ENCODE measurements at regions not wholly inside any gene's neighbourhood (a gene's known extent, or its start where the extent isn't known, plus 50 kb on each side); places are given as distances from the start of the nearest gene placed in this dataset.

DNA sequence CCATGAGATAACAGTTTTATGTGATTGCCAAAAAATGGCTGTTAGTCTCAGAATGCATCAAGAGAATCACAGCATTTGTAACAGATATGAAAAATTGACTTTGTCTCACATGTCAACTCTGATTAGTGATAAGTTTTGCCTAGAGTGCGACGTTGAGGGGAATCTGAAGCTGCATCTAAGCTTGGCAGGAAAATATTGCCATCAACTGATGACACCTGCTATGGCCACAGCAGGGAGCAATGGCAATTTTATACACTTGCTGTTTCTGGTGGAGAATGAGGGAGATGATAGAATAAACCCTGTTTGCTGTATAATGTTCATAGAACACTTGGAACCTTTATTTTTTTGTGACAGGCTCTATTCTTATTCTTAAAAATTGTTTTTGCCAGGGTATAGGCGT, 205.4 kb upstream of the GNPDA2 start:
- peaks cover 2% of the 10 kb centered on the region; the same call in 1 of the 2 replicates for H3K4me1 ChIP-seq (ENCODE audit: insufficient read depth, low read length)
- ChIA-PET CTCF (no interaction called here), POLR2A (ENCODE audit: unreplicated experiment) (no interaction called here)
- H3F3A ChIP-seq (ENCODE audit: low read length, unreplicated experiment): no peaks in the 10 kb centered on the region
- ATAC-seq: no peak
- no TSS peak for BruUV-seq (replicated peaks)
- H2AFZ ChIP-seq (ENCODE audit: low read length): no peak overlapping the region
- intact Hi-C loops (cut with micrococcal nuclease): no loop called here
- H3K4me2 ChIP-seq (ENCODE audit: low read length): no peak overlapping the region
- DNase-seq: no peak
- H3K36me3 ChIP-seq (ENCODE audit: low read depth, low read length): no peaks in the 10 kb centered on the region
- no peak overlapping the region for H3K27ac ChIP-seq (ENCODE audit: low read length)
- TF ChIP-seq EZH2phosphoT487 (IDR thresholded peaks at IDR 0.05; ENCODE audit: borderline replicate concordance, low read length) (no peak), EZH2 (IDR thresholded peaks at IDR 0.05; ENCODE audit: low read length, unreplicated experiment) (no peak)
- TF ChIP-seq, protein P1, sequence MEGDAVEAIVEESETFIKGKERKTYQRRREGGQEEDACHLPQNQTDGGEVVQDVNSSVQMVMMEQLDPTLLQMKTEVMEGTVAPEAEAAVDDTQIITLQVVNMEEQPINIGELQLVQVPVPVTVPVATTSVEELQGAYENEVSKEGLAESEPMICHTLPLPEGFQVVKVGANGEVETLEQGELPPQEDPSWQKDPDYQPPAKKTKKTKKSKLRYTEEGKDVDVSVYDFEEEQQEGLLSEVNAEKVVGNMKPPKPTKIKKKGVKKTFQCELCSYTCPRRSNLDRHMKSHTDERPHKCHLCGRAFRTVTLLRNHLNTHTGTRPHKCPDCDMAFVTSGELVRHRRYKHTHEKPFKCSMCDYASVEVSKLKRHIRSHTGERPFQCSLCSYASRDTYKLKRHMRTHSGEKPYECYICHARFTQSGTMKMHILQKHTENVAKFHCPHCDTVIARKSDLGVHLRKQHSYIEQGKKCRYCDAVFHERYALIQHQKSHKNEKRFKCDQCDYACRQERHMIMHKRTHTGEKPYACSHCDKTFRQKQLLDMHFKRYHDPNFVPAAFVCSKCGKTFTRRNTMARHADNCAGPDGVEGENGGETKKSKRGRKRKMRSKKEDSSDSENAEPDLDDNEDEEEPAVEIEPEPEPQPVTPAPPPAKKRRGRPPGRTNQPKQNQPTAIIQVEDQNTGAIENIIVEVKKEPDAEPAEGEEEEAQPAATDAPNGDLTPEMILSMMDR (conservative IDR thresholded peaks at IDR 0.05; ENCODE audit: low read depth, low read length): no peak
- no peaks in the 10 kb centered on the region for H3K79me2 ChIP-seq (ENCODE audit: low read length)
- no peak overlapping the region for H3K4me3 ChIP-seq (ENCODE audit: low read length)
- no peaks in the 10 kb centered on the region for H4K20me1 ChIP-seq (ENCODE audit: low read length)
- no peaks in the 10 kb centered on the region for H3K27me3 ChIP-seq (ENCODE audit: low read length)
- H3K9me3 ChIP-seq (ENCODE audit: low read length): no peaks in the 10 kb centered on the region
- H3K9ac ChIP-seq (ENCODE audit: low read length): no peak overlapping the region
- no peaks in the 10 kb centered on the region for H3K9me2 ChIP-seq (replicated peaks; ENCODE audit: low read length)

DNA sequence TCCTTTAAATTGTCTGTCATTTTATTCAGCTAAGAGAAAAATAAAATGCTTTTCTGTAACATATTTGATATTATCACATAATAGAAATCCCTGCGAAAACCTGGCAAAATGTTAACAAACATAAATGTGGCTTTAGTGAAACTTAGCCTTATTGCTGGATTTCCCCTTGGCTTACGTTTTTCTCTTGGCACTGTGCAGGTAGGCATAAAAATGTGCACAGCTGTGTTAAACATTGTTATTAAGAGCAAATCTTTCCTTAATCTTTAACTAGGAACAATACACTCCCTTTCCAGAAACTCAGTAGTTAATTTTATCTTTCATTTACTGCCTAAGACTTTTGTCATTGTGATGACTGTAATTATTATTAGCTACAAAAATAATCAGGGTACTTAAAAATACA, 202.4 kb upstream of the GNPDA2 start:
- POLR2A ChIA-PET (ENCODE audit: unreplicated experiment): no interaction called here
- H3K9me2 ChIP-seq (replicated peaks; ENCODE audit: low read length): no peaks in the 10 kb centered on the region
- DNase-seq (no peak), ATAC-seq (no peak)
- H3K4me1 ChIP-seq (ENCODE audit: insufficient read depth, low read length): peaks cover 2% of the 10 kb centered on the region; the same call in 1 of the 2 replicates
- no peak overlapping the region for H2AFZ ChIP-seq (ENCODE audit: low read length)
- CTCF ChIA-PET: no interaction called here
- no peaks in the 10 kb centered on the region for H3F3A ChIP-seq (ENCODE audit: low read length, unreplicated experiment)
- H3K79me2 ChIP-seq (ENCODE audit: low read length): no peaks in the 10 kb centered on the region
- intact Hi-C loops (cut with micrococcal nuclease): loop anchor here (5.0 kb wide), 3 partner anchors 404 to 1344 kb away; no protein-coding TSS in a partner anchor
- no peak overlapping the region for H3K4me3 ChIP-seq (ENCODE audit: low read length)
- no peaks in the 10 kb centered on the region for H3K27me3 ChIP-seq (ENCODE audit: low read length)
- no peak for TF ChIP-seq EZH2phosphoT487 (IDR thresholded peaks at IDR 0.05; ENCODE audit: borderline replicate concordance, low read length)
- TF ChIP-seq, protein P1 (conservative IDR thresholded peaks at IDR 0.05; ENCODE audit: low read depth, low read length): no peak
- no peak for TF ChIP-seq EZH2 (IDR thresholded peaks at IDR 0.05; ENCODE audit: low read length, unreplicated experiment)
- H3K9ac ChIP-seq (ENCODE audit: low read length): no peak overlapping the region
- H3K4me2 ChIP-seq (ENCODE audit: low read length): no peak overlapping the region
- no TSS peak for BruUV-seq (replicated peaks)
- no peak overlapping the region for H3K27ac ChIP-seq (ENCODE audit: low read length)
- H3K36me3 ChIP-seq (ENCODE audit: low read depth, low read length): no peaks in the 10 kb centered on the region
- no peaks in the 10 kb centered on the region for H3K9me3 ChIP-seq (ENCODE audit: low read length)
- H4K20me1 ChIP-seq (ENCODE audit: low read length): no peaks in the 10 kb centered on the region

DNA sequence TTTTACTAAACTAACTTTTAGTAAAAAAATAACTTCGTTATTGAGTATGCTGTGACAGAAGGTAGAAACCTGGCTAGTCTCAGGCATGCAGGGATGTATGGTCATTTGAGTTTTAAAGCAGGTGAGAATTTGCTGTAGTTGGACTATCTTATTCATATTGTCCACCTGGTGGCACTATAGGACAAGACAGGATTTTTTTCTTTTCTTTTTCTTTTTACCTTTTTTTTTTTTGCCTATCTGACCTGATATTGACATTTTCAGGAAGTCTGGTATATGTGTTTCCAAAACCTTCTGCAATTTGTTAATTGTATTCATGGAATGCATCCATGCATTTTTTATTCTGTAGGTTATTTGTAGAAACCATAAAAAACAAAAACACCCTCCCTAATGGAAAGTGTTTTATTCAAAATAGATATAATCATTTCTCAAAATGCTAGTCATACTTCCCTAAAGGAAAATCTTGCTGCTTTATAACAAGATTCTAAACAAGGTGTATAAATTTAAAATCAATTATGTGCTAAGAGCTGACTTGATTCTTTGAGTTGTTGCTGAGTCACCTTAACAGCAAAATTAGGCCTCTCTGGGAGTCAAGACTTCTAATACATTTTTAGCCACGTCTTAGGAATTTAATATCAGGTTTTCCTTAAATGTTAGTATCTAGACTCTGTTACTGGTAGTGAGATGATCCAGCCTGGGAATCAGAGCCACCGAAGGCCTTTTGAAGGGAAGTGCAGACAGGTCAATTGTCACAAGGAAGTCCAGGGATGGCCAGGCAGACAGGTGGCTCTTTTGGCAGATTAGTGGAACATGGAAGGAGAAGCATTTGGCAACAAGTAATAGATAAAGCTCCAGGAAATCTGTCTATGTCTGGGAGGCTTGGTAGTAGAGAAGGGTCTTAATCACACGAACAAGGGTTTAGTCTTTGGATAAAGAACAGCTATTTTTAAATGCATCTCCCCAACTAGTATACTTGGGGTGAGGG, 201.3 kb upstream of the GNPDA2 start:
- no peaks in the 10 kb centered on the region for H3K79me2 ChIP-seq (ENCODE audit: low read length)
- peaks cover 2% of the 10 kb centered on the region; the same call in 1 of the 2 replicates for H3K4me1 ChIP-seq (ENCODE audit: insufficient read depth, low read length)
- ATAC-seq: no peak
- H3K36me3 ChIP-seq (ENCODE audit: low read depth, low read length): no peaks in the 10 kb centered on the region
- H4K20me1 ChIP-seq (ENCODE audit: low read length): no peaks in the 10 kb centered on the region
- no peak overlapping the region for H3K4me3 ChIP-seq (ENCODE audit: low read length)
- ChIA-PET CTCF (no interaction called here), POLR2A (ENCODE audit: unreplicated experiment) (no interaction called here)
- DNase-seq: peak; percentile 57
- H3K4me2 ChIP-seq (ENCODE audit: low read length): no peak overlapping the region
- TF ChIP-seq EZH2 (IDR thresholded peaks at IDR 0.05; ENCODE audit: low read length, unreplicated experiment) (no peak), EZH2phosphoT487 (IDR thresholded peaks at IDR 0.05; ENCODE audit: borderline replicate concordance, low read length) (no peak)
- TF ChIP-seq, protein P1 (conservative IDR thresholded peaks at IDR 0.05; ENCODE audit: low read depth, low read length): peak; percentile 66
- H2AFZ ChIP-seq (ENCODE audit: low read length): no peak overlapping the region
- H3F3A ChIP-seq (ENCODE audit: low read length, unreplicated experiment): no peaks in the 10 kb centered on the region
- no peak overlapping the region for H3K9ac ChIP-seq (ENCODE audit: low read length)
- BruUV-seq (replicated peaks): no TSS peak
- no peaks in the 10 kb centered on the region for H3K9me2 ChIP-seq (replicated peaks; ENCODE audit: low read length)
- intact Hi-C loops (cut with micrococcal nuclease): loop anchor here (1.0 to 5.0 kb wide), 5 partner anchors 167 to 1345 kb away; no protein-coding TSS in a partner anchor
- no peaks in the 10 kb centered on the region for H3K9me3 ChIP-seq (ENCODE audit: low read length)
- H3K27me3 ChIP-seq (ENCODE audit: low read length): no peaks in the 10 kb centered on the region
- no peak overlapping the region for H3K27ac ChIP-seq (ENCODE audit: low read length)
